B cell (primary cell): ENCODE measurements at regions not wholly inside any gene's neighbourhood (a gene's known extent, or its start where the extent isn't known, plus 50 kb on each side); places are given as distances from the start of the nearest gene placed in this dataset.

Source experiments
- CTCF ChIP-seq: fragments of 200-600 bp; IDR thresholded peaks from one replicate; pipeline ENCODE4 v1.8.0; 2022; ENCODE audit warnings: antibody characterized with exemption, mild to moderate bottlenecking
- EZH2 ChIP-seq: IDR thresholded peaks from 2 replicates; pipeline ENCODE4 v1.6.1; 2012; ENCODE audit warnings: borderline replicate concordance, low read depth, mild to moderate bottlenecking, moderate library complexity, low read length; ENCODE audit not compliant: insufficient read depth, poor library complexity, severe bottlenecking

- TF ChIP-seq CTCF = no peak
- no peak for TF ChIP-seq EZH2
Observed at GRCh38 chr16:74078511-74079231, 217.9 kb upstream of the PSMD7 start.
